Esophagus (tissue), 2 donors: ENCODE measurements at regions not wholly inside any gene's neighbourhood (a gene's known extent, or its start where the extent isn't known, plus 50 kb on each side); places are given as distances from the start of the nearest gene placed in this dataset.

Experiments
- H3K27ac ChIP-seq, 2 donors: one replicate each; pipeline ENCODE4 v1.5.1; 2013; ENCODE audit warnings: low read depth in 2 of 2, mild to moderate bottlenecking in 2 of 2, inconsistent platforms in 1 of 2, low read length in 1 of 2, moderate library complexity in 1 of 2
- H3K27me3 ChIP-seq, 2 donors: one replicate each; pipeline ENCODE4 v1.6.1; 2013; ENCODE audit warnings: low read length in 2 of 2, control low read depth in 1 of 2, mild to moderate bottlenecking in 1 of 2; ENCODE audit not compliant: insufficient read depth in 2 of 2, control insufficient read depth in 1 of 2
- H3K36me3 ChIP-seq, 2 donors: one replicate each; pipeline ENCODE4 v1.6.1; 2013; ENCODE audit warnings: low read length in 1 of 2; ENCODE audit not compliant: control insufficient read depth in 2 of 2, insufficient read depth in 2 of 2
- H3K4me1 ChIP-seq, 2 donors: one replicate each; pipeline ENCODE4 v1.6.1; 2013; ENCODE audit warnings: low read length in 1 of 2; ENCODE audit not compliant: control insufficient read depth in 2 of 2, insufficient read depth in 2 of 2
- H3K4me3 ChIP-seq, 2 donors: one replicate each; pipeline ENCODE4 v1.5.1; 2013; ENCODE audit warnings: low read length in 2 of 2, mild to moderate bottlenecking in 2 of 2, low read depth in 1 of 2, moderate library complexity in 1 of 2
- H3K9me3 ChIP-seq, 2 donors: one replicate each; pipeline ENCODE4 v1.6.1; 2013; ENCODE audit warnings: mild to moderate bottlenecking in 2 of 2, low read depth in 1 of 2, low read length in 1 of 2, moderate library complexity in 1 of 2; ENCODE audit not compliant: control insufficient read depth in 2 of 2, insufficient read depth in 1 of 2
- WGBS, 2 donors: extraction: QIAGEN DNeasy Blood & Tissue Kit; methylation state at CpG; one replicate each; pipeline ENCODE4 v1.1.7; 2013; 5-methylcytosine and 5-hydroxymethylcytosine counted together
- donor health status: healthy with polysubstance abuse.
- donor health status: Bipolar disorder and iron deficiency.

- Histone ChIP-seq H3K27me3 (peaks cover 0 to 3% of the 10 kb centered on the region in 2 donors), H3K9me3 (no peaks in the 10 kb centered on the region), H3K36me3 (no peaks in the 10 kb centered on the region), H3K4me3 (no peak overlapping the region), H3K27ac (no peak overlapping the region), H3K4me1 (peaks cover 0 to 2% of the 10 kb centered on the region in 2 donors)
- 91 to 92% methylated on average over 3 of the region's 3 CpGs for WGBS, 2 donors
Observed at GRCh38 chr17:45645330-45645729, 138.8 kb upstream of the CRHR1 start.

GRCh38 chr17:45646288-45646988 is 137.7 kb upstream of the CRHR1 start:
- H3K27ac ChIP-seq, result no peak overlapping the region
- no peak overlapping the region for H3K4me3 ChIP-seq
- H3K36me3 ChIP-seq, result no peaks in the 10 kb centered on the region
- peaks cover 0 to 2% of the 10 kb centered on the region in 2 donors for H3K4me1 ChIP-seq
- WGBS, 2 donors, result 29 to 38% methylated on average over 12 of the region's 12 CpGs
- peaks cover 0 to 3% of the 10 kb centered on the region in 2 donors for H3K27me3 ChIP-seq
- no peaks in the 10 kb centered on the region for H3K9me3 ChIP-seq

- H3K4me3 ChIP-seq, result no peak overlapping the region
- no peak overlapping the region for H3K27ac ChIP-seq
- peaks cover 0 to 3% of the 10 kb centered on the region in 2 donors for H3K27me3 ChIP-seq
- H3K9me3 ChIP-seq, result no peaks in the 10 kb centered on the region
- peaks cover 0 to 2% of the 10 kb centered on the region in 2 donors for H3K4me1 ChIP-seq
- H3K36me3 ChIP-seq, result no peaks in the 10 kb centered on the region
- WGBS, 2 donors, result 51 to 60% methylated on average over 6 of the region's 6 CpGs
Observed at GRCh38 chr17:45648642-45649041, 135.5 kb upstream of the CRHR1 start.

- Histone ChIP-seq H3K4me3 (no peak overlapping the region), H3K9me3 (no peaks in the 10 kb centered on the region), H3K4me1 (peaks cover 0 to 2% of the 10 kb centered on the region in 2 donors), H3K27me3 (peaks cover 0 to 3% of the 10 kb centered on the region in 2 donors), H3K27ac (no peak overlapping the region), H3K36me3 (no peaks in the 10 kb centered on the region)
- WGBS, 2 donors, result 78 to 82% methylated on average over 5 of the region's 5 CpGs
Observed at GRCh38 chr17:45649796-45650195, 134.3 kb upstream of the CRHR1 start.

GRCh38 chr17:45650561-45650960 is 133.6 kb upstream of the CRHR1 start:
- Histone ChIP-seq H3K9me3 (no peaks in the 10 kb centered on the region), H3K4me3 (no peak overlapping the region), H3K27ac (no peak overlapping the region), H3K27me3 (peaks cover 0 to 3% of the 10 kb centered on the region in 2 donors), H3K4me1 (peaks cover 0 to 2% of the 10 kb centered on the region in 2 donors), H3K36me3 (no peaks in the 10 kb centered on the region)
- 63 to 65% methylated on average over 10 of the region's 10 CpGs for WGBS, 2 donors

GRCh38 chr17:45651145-45651709 is 132.9 kb upstream of the CRHR1 start:
- 69 to 80% methylated on average over 8 of the region's 8 CpGs for WGBS, 2 donors
- H3K9me3 ChIP-seq, result no peaks in the 10 kb centered on the region
- no peaks in the 10 kb centered on the region for H3K36me3 ChIP-seq
- peaks cover 0 to 3% of the 10 kb centered on the region in 2 donors for H3K27me3 ChIP-seq
- peaks cover 0 to 2% of the 10 kb centered on the region in 2 donors for H3K4me1 ChIP-seq
- no peak overlapping the region for H3K27ac ChIP-seq
- H3K4me3 ChIP-seq, result no peak overlapping the region

- Histone ChIP-seq H3K36me3 (no peaks in the 10 kb centered on the region), H3K4me3 (no peak overlapping the region), H3K9me3 (no peaks in the 10 kb centered on the region), H3K4me1 (peaks cover 0 to 2% of the 10 kb centered on the region in 2 donors), H3K27me3 (no peaks in the 10 kb centered on the region), H3K27ac (no peak overlapping the region)
- WGBS, 2 donors, result 59 to 68% methylated on average over 4 of the region's 4 CpGs
Observed at GRCh38 chr17:45653616-45654015, 130.5 kb upstream of the CRHR1 start.

GRCh38 chr17:45656527-45657181 is 127.5 kb upstream of the CRHR1 start:
- 89 to 91% methylated on average over 11 of the region's 11 CpGs for WGBS, 2 donors
- H3K36me3 ChIP-seq, result no peaks in the 10 kb centered on the region
- no peak overlapping the region for H3K27ac ChIP-seq
- H3K9me3 ChIP-seq, result peaks cover 0 to 2% of the 10 kb centered on the region in 2 donors
- no peaks in the 10 kb centered on the region for H3K27me3 ChIP-seq
- no peaks in the 10 kb centered on the region for H3K4me1 ChIP-seq
- no peak overlapping the region for H3K4me3 ChIP-seq

- WGBS, 2 donors, result 33 to 37% methylated on average over 4 of the region's 4 CpGs
Observed at GRCh38 chr17:45660474-45660873, 123.6 kb upstream of the CRHR1 start.

More at GRCh38 chr17:45660474-45660873, 123.6 kb upstream of the CRHR1 start:
- no peaks in the 10 kb centered on the region for H3K27me3 ChIP-seq
- no peaks in the 10 kb centered on the region for H3K4me1 ChIP-seq
- H3K9me3 ChIP-seq, result peaks cover 0 to 5% of the 10 kb centered on the region in 2 donors
- no peak overlapping the region for H3K4me3 ChIP-seq
- H3K27ac ChIP-seq, result no peak overlapping the region
- H3K36me3 ChIP-seq, result no peaks in the 10 kb centered on the region
